ENCODE measurements at regions not wholly inside any gene's neighbourhood (a gene's known extent, or its start where the extent isn't known, plus 50 kb on each side); places are given as distances from the start of the nearest gene placed in this dataset.
"Not testable (repeated sequence)": the region's sequence is repeated elsewhere in the genome, so short reads cannot be mapped to it uniquely, and the experiment has no call there.

DNA sequence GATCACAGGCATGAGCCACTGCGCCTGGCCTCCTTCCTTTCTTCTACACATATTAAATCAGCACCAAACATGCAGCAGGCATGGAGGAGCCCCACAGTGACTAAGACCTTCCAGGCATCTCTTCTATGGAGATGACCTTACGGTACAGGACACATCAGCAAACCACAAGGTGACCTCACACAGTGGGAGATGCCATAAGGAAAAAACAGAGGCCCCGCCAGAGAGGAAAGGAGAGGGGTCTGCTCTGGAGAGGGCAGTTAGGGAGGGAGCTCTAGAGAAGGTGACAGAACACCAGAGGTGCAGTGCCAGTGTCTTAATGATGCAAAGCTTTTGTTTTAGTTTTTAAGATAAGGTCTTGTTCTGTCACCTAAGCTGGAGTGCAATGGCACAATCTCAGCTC is 81.1 kb upstream of the ESRRB start:
- H3K27me3 ChIP-seq: peaks cover 4% of the 10 kb centered on the region
- H3K27ac ChIP-seq: no peak overlapping the region
- no peak overlapping the region for H3K4me3 ChIP-seq
- peak in 1 of 2 donors; percentile 26 for DNase-seq (ENCODE audit: low spot score in 2 of 2)
- no peaks in the 10 kb centered on the region for H3K4me1 ChIP-seq
- TF ChIP-seq, protein P1, sequence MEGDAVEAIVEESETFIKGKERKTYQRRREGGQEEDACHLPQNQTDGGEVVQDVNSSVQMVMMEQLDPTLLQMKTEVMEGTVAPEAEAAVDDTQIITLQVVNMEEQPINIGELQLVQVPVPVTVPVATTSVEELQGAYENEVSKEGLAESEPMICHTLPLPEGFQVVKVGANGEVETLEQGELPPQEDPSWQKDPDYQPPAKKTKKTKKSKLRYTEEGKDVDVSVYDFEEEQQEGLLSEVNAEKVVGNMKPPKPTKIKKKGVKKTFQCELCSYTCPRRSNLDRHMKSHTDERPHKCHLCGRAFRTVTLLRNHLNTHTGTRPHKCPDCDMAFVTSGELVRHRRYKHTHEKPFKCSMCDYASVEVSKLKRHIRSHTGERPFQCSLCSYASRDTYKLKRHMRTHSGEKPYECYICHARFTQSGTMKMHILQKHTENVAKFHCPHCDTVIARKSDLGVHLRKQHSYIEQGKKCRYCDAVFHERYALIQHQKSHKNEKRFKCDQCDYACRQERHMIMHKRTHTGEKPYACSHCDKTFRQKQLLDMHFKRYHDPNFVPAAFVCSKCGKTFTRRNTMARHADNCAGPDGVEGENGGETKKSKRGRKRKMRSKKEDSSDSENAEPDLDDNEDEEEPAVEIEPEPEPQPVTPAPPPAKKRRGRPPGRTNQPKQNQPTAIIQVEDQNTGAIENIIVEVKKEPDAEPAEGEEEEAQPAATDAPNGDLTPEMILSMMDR (IDR thresholded peaks at IDR 0.05): no peak
- TF ChIP-seq POLR2A (IDR thresholded peaks at IDR 0.05): no peak
- TF ChIP-seq POLR2AphosphoS5 (IDR thresholded peaks at IDR 0.05): no peak
- no peak for TF ChIP-seq EP300 (IDR thresholded peaks at IDR 0.05)
- 86% methylated on average over 3 of the region's 3 CpGs for WGBS
- no peaks in the 10 kb centered on the region for H3K9me3 ChIP-seq
- no peaks in the 10 kb centered on the region for H3K36me3 ChIP-seq

DNA sequence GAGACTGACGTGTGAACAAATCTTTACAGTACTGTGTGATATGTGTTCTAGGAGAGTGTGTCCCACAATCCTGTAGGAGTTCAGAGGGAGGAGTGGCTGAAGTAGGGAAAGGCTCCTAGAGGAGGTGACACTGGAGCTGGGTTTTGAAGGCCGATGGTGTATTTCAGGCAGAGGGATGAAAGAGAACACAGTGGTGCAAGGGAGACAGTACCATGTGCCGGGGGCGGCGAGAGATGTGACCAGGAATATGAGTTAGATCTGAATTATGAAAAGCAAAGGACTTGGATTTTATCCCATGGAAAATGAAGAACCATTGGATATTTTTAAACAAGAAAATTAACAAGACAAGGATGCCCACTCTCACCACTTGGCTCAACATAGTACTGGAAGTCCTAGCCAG is 77.0 kb upstream of the ESRRB start:
- 91% methylated on average over 5 of the region's 5 CpGs for WGBS
- no peaks in the 10 kb centered on the region for H3K9me3 ChIP-seq
- DNase-seq (ENCODE audit: low spot score in 2 of 2): peak in 1 of 2 donors; percentile 26
- H3K27me3 ChIP-seq: no peaks in the 10 kb centered on the region
- no peak for TF ChIP-seq POLR2A (IDR thresholded peaks at IDR 0.05)
- TF ChIP-seq, protein P1 (IDR thresholded peaks at IDR 0.05): no peak
- no peak for TF ChIP-seq POLR2AphosphoS5 (IDR thresholded peaks at IDR 0.05)
- no peak for TF ChIP-seq EP300 (IDR thresholded peaks at IDR 0.05)
- H3K27ac ChIP-seq: no peak overlapping the region
- H3K4me1 ChIP-seq: no peaks in the 10 kb centered on the region
- H3K4me3 ChIP-seq: no peak overlapping the region
- H3K36me3 ChIP-seq: no peaks in the 10 kb centered on the region

DNA sequence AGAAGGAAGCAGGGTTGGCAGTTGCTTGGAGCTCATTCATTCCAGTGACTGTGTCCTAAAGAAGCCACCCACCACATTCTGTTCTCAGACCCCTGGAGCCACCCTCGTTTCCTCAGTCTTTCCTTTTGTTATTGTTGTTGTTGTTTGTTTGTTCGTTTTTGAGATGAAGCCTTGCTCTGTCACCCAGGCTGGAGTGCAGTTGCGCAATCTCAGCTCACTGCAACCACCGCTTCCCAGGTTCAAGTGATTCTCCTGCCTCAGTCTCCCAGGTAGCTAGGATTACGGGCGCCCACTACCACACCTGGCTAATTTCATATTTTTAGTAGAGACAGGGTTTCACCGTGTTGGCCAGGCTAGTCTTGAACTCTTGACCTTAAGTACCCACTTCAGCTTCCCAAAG is 72.7 kb upstream of the ESRRB start:
- peak in 1 of 2 donors; percentile 37 for DNase-seq (ENCODE audit: low spot score in 2 of 2)
- H3K4me3 ChIP-seq, H3K4me1 ChIP-seq, H3K36me3 ChIP-seq, H3K9me3 ChIP-seq, H3K27ac ChIP-seq: not testable (repeated sequence)
- H3K27me3 ChIP-seq: peaks cover 20% of the 10 kb centered on the region
- 77% methylated on average over 7 of the region's 7 CpGs for whole genome bisulfite sequencing

DNA sequence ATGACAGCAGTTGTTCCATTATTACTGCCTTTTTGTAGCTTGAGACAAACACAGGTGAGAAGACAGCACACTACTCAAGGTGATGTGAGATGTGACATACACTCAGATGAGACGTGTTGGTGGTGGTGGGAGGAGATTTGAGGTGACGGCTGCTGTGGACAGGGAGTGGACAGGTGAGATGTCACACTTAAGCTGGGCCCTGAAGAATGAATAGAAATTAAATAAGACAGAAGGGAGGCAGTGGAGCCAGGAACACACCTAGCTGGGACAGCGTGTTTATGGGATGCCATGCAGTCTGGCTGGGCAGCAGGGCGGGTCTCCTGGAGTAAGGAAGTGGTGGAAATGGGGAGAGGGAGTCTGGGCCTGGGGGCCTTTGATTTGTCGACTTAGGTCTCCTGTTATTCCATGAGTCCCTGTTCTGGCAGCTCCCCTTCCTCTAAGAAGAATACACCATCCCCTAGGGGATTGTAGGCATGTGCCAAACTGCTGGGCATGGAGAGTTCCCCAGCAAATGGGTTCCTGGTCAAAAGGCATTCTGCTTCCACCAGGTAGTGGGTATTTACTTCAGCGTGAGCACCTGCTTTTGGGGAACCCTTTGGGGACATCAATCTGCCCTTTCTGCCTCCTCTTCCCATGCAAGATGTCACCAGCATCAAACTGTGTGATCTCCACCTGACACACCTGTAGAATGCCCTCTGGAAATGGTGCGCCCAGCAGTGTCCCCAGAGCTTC is 71.2 kb upstream of the ESRRB start:
- H3K27me3 ChIP-seq: peaks cover 25% of the 10 kb centered on the region
- WGBS: 72% methylated on average over 6 of the region's 7 CpGs
- H3K27ac ChIP-seq: no peak overlapping the region
- no peaks in the 10 kb centered on the region for H3K36me3 ChIP-seq
- H3K4me1 ChIP-seq: no peaks in the 10 kb centered on the region
- TF ChIP-seq, protein P1 (IDR thresholded peaks at IDR 0.05): no peak
- TF ChIP-seq POLR2AphosphoS5 (IDR thresholded peaks at IDR 0.05) (no peak), EP300 (IDR thresholded peaks at IDR 0.05) (no peak), POLR2A (IDR thresholded peaks at IDR 0.05) (no peak)
- H3K4me3 ChIP-seq: no peak overlapping the region
- peak in 1 of 2 donors; percentile 35 for DNase-seq (ENCODE audit: low spot score in 2 of 2)
- no peaks in the 10 kb centered on the region for H3K9me3 ChIP-seq

DNA sequence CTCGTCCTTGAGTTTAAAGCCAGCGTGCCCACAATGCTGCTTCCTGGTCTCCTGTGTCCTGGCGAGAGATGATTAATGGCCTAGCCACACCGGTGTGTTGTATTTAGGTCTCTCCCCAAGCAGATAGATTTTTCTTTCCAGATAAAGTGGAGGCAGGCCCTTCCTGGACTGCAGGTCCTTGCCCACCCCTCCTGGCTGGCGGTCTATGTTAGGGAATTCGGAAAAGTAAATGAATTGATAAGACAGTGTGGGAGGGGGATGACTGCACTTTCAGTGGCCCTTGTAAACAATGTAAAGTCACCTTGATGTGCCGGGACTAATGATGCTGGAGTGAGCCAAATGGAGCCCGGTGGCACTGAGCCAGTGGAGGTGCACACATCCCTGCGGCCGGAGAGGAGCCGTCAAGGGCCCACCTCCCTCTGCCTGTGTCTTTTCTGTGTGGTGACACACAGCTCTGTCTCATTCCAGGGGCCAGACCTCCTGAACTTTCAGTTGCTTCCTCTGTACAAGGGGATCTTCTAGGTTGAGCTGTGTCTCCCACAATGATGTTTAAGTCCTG is 70.6 kb upstream of the ESRRB start:
- TF ChIP-seq POLR2A (IDR thresholded peaks at IDR 0.05): no peak
- no peak for TF ChIP-seq POLR2AphosphoS5 (IDR thresholded peaks at IDR 0.05)
- TF ChIP-seq, protein P1 (IDR thresholded peaks at IDR 0.05): no peak
- TF ChIP-seq EP300 (IDR thresholded peaks at IDR 0.05): no peak
- peak in 1 of 2 donors; percentile 64 for DNase-seq (ENCODE audit: low spot score in 2 of 2)
- Histone ChIP-seq H3K9me3 (no peaks in the 10 kb centered on the region), H3K27ac (no peak overlapping the region), H3K4me3 (no peak overlapping the region), H3K36me3 (no peaks in the 10 kb centered on the region), H3K4me1 (no peaks in the 10 kb centered on the region), H3K27me3 (peaks cover 31% of the 10 kb centered on the region)
- 59% methylated on average over 7 of the region's 11 CpGs for WGBS

Data from suprapubic skin (tissue), 4 donors.